Spinal cord (tissue), 9 donors: ENCODE measurements at regions not wholly inside any gene's neighbourhood (a gene's known extent, or its start where the extent isn't known, plus 50 kb on each side); places are given as distances from the start of the nearest gene placed in this dataset.
"Not testable (repeated sequence)": the region's sequence is repeated elsewhere in the genome, so short reads cannot be mapped to it uniquely, and the experiment has no call there.

ENCODE experiments used
- DNase-seq, 6 donors: peaks; one replicate each; pipeline versions ENCODE4 v3.0.0 to v3.0.0-alpha.2; 2013 to 2015; ENCODE audit warnings: low spot score in 6 of 6, low read depth in 4 of 6
- H3K27ac ChIP-seq: one replicate; pipeline ENCODE4 v1.5.1; 2013; ENCODE audit warnings: low read depth, low read length, control low read depth
- H3K27me3 ChIP-seq: one replicate; pipeline ENCODE4 v1.6.1; 2013; ENCODE audit warnings: low read length; ENCODE audit not compliant: control insufficient read depth, insufficient read depth
- H3K36me3 ChIP-seq: one replicate; pipeline ENCODE4 v1.6.1; 2013; ENCODE audit warnings: low read length; ENCODE audit not compliant: control insufficient read depth, insufficient read depth
- H3K4me1 ChIP-seq: one replicate; pipeline ENCODE4 v1.6.1; 2013; ENCODE audit warnings: low read length; ENCODE audit not compliant: control insufficient read depth, insufficient read depth
- H3K4me3 ChIP-seq: one replicate; pipeline ENCODE4 v1.5.1; 2013; ENCODE audit warnings: low read depth, low read length, control low read depth
- H3K9me3 ChIP-seq: one replicate; pipeline ENCODE4 v1.6.1; 2013; ENCODE audit warnings: low read length; ENCODE audit not compliant: control insufficient read depth, insufficient read depth
- WGBS: methylation state at CpG from one replicate; pipeline ENCODE4 v1.1.5; 2013; ENCODE audit warnings: missing lambda C conversion rate; ENCODE audit not compliant: insufficient coverage; 5-methylcytosine and 5-hydroxymethylcytosine counted together
- donor health status: healthy.

- Histone ChIP-seq H3K36me3 (no peaks in the 10 kb centered on the region), H3K9me3 (no peaks in the 10 kb centered on the region), H3K4me3 (no peak overlapping the region), H3K27ac (no peak overlapping the region), H3K4me1 (no peaks in the 10 kb centered on the region), H3K27me3 (no peaks in the 10 kb centered on the region)
- no peak for DNase-seq
- WGBS = no CpG with 5 or more reads among the region's 1 CpG
Observed at GRCh38 chr11:24240496-24241175, 256.2 kb upstream of the LUZP2 start.

DNA sequence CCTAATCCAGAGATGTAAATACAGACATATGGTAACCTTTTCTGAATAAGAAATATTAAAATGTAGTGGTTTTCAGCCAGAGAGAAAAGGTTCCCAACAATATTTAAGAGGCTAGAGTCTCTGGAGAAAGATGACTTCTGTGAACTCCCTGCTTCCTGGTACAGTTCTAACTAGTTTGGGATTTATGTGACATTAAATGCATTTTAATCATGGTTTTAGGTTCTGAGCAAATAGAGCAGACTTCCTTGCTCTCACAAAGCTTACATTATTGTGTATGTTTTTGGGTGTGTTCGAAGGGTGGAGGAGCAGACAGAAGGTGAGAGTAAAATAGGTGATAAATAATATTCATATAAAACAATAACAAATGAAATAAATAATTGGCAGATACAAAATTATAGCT lies 250.1 kb upstream of the LUZP2 start:
- no peak overlapping the region for H3K27ac ChIP-seq
- no peaks in the 10 kb centered on the region for H3K36me3 ChIP-seq
- H3K4me1 ChIP-seq = no peaks in the 10 kb centered on the region
- peak in 1 of 6 donors; percentile 10 for DNase-seq
- no peaks in the 10 kb centered on the region for H3K9me3 ChIP-seq
- no peaks in the 10 kb centered on the region for H3K27me3 ChIP-seq
- no peak overlapping the region for H3K4me3 ChIP-seq
- no CpG with 5 or more reads among the region's 1 CpG for WGBS

DNA sequence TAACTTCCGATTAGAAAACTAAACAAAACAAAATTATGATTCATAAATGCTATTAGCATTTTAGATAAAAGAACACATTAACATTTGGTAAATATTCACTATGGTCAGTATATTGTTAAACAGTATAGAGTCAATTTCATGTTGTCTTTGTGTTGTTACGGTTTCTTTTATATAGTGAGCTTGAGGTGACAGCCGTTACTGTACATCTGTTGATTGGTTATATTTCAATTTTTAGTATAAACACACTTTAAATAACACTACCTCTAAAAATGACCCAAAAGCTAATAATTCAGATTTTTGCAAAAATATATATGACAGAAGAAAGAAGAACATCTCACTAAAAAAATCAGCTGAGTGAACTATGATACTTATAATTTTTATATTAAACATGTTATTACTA lies 249.0 kb upstream of the LUZP2 start:
- Histone ChIP-seq H3K36me3 (no peaks in the 10 kb centered on the region), H3K4me1 (no peaks in the 10 kb centered on the region), H3K9me3 (no peaks in the 10 kb centered on the region), H3K27me3 (no peaks in the 10 kb centered on the region), H3K4me3 (no peak overlapping the region), H3K27ac (no peak overlapping the region)
- no CpG with 5 or more reads among the region's 3 CpGs for WGBS
- no peak for DNase-seq

GRCh38 chr11:24249921-24250320 lies 246.9 kb upstream of the LUZP2 start:
- Histone ChIP-seq H3K36me3 (no peaks in the 10 kb centered on the region), H3K27ac (no peak overlapping the region), H3K4me1 (no peaks in the 10 kb centered on the region), H3K4me3 (no peak overlapping the region), H3K27me3 (no peaks in the 10 kb centered on the region), H3K9me3 (no peaks in the 10 kb centered on the region)
- no CpG with 5 or more reads among the region's 1 CpG for WGBS
- DNase-seq = no peak

- no peak overlapping the region for H3K27ac ChIP-seq
- no peaks in the 10 kb centered on the region for H3K36me3 ChIP-seq
- H3K9me3 ChIP-seq = no peaks in the 10 kb centered on the region
- no peak overlapping the region for H3K4me3 ChIP-seq
- DNase-seq = peak in 1 of 6 donors; percentile 7
- no CpG with 5 or more reads among the region's 1 CpG for WGBS
- H3K27me3 ChIP-seq = no peaks in the 10 kb centered on the region
- H3K4me1 ChIP-seq = no peaks in the 10 kb centered on the region
Observed at GRCh38 chr11:24253237-24253760, 243.6 kb upstream of the LUZP2 start.

DNA sequence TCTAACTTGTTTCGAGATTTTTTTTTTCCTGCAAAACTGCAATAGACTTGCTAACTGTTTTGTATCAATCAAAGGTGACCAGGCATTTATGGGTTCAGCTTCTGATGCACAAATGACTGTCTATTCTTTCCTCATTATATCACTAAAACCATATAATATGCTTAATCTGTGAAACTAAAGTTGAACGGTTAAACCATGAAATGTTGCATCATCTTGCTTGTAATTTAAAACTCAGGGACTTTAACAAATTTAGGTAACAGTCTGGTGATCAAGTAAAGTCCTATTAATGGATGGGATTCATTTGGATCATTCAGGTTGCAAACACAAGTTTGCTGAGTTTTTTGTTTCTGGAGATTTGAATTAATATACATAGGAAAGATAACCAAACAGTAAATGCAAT lies 232.0 kb upstream of the LUZP2 start:
- DNase-seq = no peak
- H3K9me3 ChIP-seq = no peaks in the 10 kb centered on the region
- no peaks in the 10 kb centered on the region for H3K36me3 ChIP-seq
- H3K27me3 ChIP-seq = no peaks in the 10 kb centered on the region
- WGBS = 86% methylated on average over 1 of the region's 2 CpGs
- H3K4me3 ChIP-seq = no peak overlapping the region
- no peaks in the 10 kb centered on the region for H3K4me1 ChIP-seq
- H3K27ac ChIP-seq = no peak overlapping the region

DNA sequence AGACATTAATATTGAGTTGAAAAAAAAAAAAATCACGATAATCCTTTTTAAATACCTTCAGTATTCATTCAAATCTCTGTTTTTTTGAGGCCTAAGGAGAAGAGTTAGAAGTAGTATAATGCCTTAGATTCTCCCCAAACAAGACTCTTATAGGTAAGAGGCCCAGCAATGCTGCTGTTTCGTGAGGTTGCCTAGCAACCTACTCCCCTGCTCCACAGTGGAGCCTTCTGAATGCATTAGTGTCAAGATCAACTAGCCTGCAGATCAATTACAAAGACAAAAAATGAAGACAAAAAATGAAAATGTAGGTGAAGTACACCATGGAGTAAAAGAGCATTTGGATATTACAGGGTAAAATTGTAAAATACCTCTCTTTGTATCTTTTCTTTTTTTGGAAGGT lies 229.8 kb upstream of the LUZP2 start:
- peak in 2 of 6 donors; percentile 31 to 67 for DNase-seq
- WGBS = no CpG with 5 or more reads among the region's 2 CpGs
- H3K4me3 ChIP-seq = no peak overlapping the region

DNA sequence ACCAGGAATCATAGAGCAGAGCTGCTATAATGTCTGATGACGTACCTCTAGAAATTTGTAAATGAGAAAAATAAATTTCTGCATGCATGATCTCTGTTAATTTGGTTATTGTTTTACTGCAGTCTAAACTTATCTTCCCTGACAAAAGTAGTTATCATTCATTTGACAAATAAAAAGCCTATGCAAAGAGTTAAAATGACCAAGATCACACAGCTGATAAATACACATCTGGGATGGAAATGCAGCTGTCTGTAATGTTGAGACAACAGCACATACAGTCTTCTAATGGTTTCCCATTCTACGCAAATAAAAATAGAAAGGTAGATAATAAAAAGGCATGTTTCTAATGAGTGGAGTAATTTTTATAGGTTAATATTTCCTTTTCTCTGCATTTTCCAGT lies 225.1 kb upstream of the LUZP2 start:
- Histone ChIP-seq H3K27me3 (no peaks in the 10 kb centered on the region), H3K4me3 (no peak overlapping the region), H3K27ac (no peak overlapping the region), H3K36me3 (no peaks in the 10 kb centered on the region), H3K9me3 (no peaks in the 10 kb centered on the region), H3K4me1 (no peaks in the 10 kb centered on the region)
- DNase-seq = no peak
- WGBS = no CpG with 5 or more reads among the region's 2 CpGs

More for the DNA sequence above, 229.8 kb upstream of the LUZP2 start:
- H3K27ac ChIP-seq = no peak overlapping the region
- H3K4me1 ChIP-seq = no peaks in the 10 kb centered on the region
- no peaks in the 10 kb centered on the region for H3K9me3 ChIP-seq
- H3K36me3 ChIP-seq = no peaks in the 10 kb centered on the region
- no peaks in the 10 kb centered on the region for H3K27me3 ChIP-seq

DNA sequence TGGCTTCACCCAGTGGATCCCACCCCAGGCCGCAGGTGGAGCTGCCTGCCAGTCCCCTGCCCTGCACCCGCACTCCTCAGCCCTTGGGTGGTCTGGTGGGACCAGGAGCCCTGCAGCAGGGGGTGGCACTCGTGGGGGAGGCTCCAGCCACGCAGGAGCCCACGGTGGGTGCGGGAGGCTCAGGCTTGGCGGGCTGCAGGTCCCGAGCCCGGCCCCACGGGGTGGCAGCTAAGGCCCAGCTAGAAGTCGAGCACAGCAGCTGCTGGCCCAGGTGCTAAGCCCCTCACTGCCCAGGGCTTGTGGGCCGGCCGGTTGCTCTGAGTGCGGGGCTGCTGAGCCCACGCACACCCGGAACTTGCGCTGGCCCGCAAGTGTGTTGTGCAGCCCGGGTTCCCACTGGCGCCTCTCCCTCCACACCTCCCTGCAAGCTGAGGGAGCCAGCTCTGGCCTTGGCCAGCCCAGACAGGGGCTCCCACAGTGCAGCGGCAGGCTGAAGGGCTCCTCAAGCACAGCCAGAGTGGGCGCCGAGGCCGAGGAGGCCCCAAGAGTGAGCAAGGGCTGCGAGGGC lies 222.6 kb upstream of the LUZP2 start:
- not testable (repeated sequence) for DNase-seq
- WGBS = 96% methylated on average over 20 of the region's 25 CpGs

GRCh38 chr11:24286238-24286637 lies 210.6 kb upstream of the LUZP2 start:
- WGBS = no CpG with 5 or more reads among the region's 3 CpGs
- Histone ChIP-seq H3K9me3 (no peaks in the 10 kb centered on the region), H3K4me1 (no peaks in the 10 kb centered on the region), H3K27ac (no peak overlapping the region), H3K27me3 (no peaks in the 10 kb centered on the region), H3K36me3 (no peaks in the 10 kb centered on the region), H3K4me3 (no peak overlapping the region)
- DNase-seq = no peak

More for the DNA sequence above, 222.6 kb upstream of the LUZP2 start:
- H3K36me3 ChIP-seq, H3K9me3 ChIP-seq, H3K27ac ChIP-seq, H3K27me3 ChIP-seq, H3K4me1 ChIP-seq, H3K4me3 ChIP-seq: not testable (repeated sequence)
